Psoas muscle (tissue), 7 donors: ENCODE measurements at regions not wholly inside any gene's neighbourhood (a gene's known extent, or its start where the extent isn't known, plus 50 kb on each side); places are given as distances from the start of the nearest gene placed in this dataset.

ENCODE experiments used
- ATAC-seq, 4 donors: fragments of 200-7000 bp; cut with Tn5 transposase; one replicate each; pipeline ENCODE4 v1.9.1; 2020; ENCODE audit warnings: moderate library complexity in 3 of 4, mild to moderate bottlenecking in 2 of 4
- DNase-seq, 2 donors: peaks; one replicate each; pipeline ENCODE4 v3.0.0-alpha.2; 2020
- H3K27ac ChIP-seq: fragments of 200-600 bp; one replicate; pipeline ENCODE4 v1.8.0; 2022
- H3K27me3 ChIP-seq, 3 donors: fragments of 200-600 bp in 1 of 3; one replicate each; pipeline versions ENCODE4 v1.6.1 to v1.8.0; 2013 to 2022; ENCODE audit warnings: low read length in 2 of 3, mild to moderate bottlenecking in 2 of 3, moderate library complexity in 1 of 3; ENCODE audit not compliant: insufficient read depth in 3 of 3
- H3K36me3 ChIP-seq, 2 donors: fragments of 200-600 bp in 1 of 2; one replicate each; pipeline versions ENCODE4 v1.6.1 to v1.8.0; 2013 to 2022; ENCODE audit warnings: low read depth in 1 of 2, mild to moderate bottlenecking in 1 of 2, moderate library complexity in 1 of 2; ENCODE audit not compliant: insufficient read depth in 1 of 2
- H3K4me1 ChIP-seq: fragments of 200-600 bp; one replicate; pipeline ENCODE4 v1.8.0; 2022
- H3K4me3 ChIP-seq: fragments of 200-600 bp; one replicate; pipeline ENCODE4 v1.8.0; 2022; ENCODE audit warnings: mild to moderate bottlenecking
- H3K9me3 ChIP-seq: fragments of 200-600 bp; one replicate; pipeline ENCODE4 v1.8.0; 2022
- WGBS, 3 donors: extraction: QIAGEN DNeasy Blood & Tissue Kit; methylation state at CpG; one replicate each; pipeline versions ENCODE4 v1.1.6 to v1.1.7; 2013; 5-methylcytosine and 5-hydroxymethylcytosine counted together
- intact Hi-C, 2 donors: fragments of 100-400 bp; cut with DNase I; formaldehyde crosslinking; loops; one replicate each; pipeline versions ENCODE4 v1.11.0 to v1.14.2; 2022
- TF ChIP-seq, protein P1 (sequence below): fragments of 200-600 bp; IDR thresholded peaks from one replicate; pipeline ENCODE4 v1.8.0; 2022; ENCODE audit warnings: antibody characterized with exemption
- donor health status: healthy with polysubstance abuse.
- donor health status: DM: no; HTN: no; CAD: no; lungs with moderate emphysema.
- donor health status: Bipolar disorder and iron deficiency.
- donor health status: healthy.
- donor health status: DM: yes; HTN: yes; CAD: no.
- donor health status: DM: no; HTN: no; CAD: no.
- donor health status: DM: yes; HTN: yes; CAD: no.

DNA sequence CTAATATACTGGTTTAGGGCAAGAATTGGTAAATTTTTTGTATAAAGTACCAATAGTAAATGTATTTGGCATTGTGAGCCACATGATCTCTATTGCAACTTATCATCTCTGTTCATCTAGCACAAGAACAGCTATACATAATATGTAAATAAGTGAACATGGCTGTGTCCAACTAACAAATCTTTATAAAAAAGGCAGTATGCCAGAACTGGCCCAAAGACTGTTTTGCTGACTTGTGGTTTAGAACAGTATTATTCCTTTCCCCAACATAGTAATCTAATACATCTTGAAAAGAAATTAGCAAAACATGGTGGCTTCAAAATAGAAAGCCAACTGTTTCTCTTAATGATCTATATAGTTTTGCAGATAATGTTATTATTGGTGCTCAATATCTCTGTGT is 441.4 kb upstream of the CELF4 start:
- Histone ChIP-seq H3K4me3 (no peak overlapping the region), H3K27ac (no peak overlapping the region), H3K9me3 (no peaks in the 10 kb centered on the region), H3K36me3 (no peaks in the 10 kb centered on the region), H3K27me3 (no peaks in the 10 kb centered on the region), H3K4me1 (no peaks in the 10 kb centered on the region)
- intact Hi-C loops: no loop called here
- TF ChIP-seq, protein P1, sequence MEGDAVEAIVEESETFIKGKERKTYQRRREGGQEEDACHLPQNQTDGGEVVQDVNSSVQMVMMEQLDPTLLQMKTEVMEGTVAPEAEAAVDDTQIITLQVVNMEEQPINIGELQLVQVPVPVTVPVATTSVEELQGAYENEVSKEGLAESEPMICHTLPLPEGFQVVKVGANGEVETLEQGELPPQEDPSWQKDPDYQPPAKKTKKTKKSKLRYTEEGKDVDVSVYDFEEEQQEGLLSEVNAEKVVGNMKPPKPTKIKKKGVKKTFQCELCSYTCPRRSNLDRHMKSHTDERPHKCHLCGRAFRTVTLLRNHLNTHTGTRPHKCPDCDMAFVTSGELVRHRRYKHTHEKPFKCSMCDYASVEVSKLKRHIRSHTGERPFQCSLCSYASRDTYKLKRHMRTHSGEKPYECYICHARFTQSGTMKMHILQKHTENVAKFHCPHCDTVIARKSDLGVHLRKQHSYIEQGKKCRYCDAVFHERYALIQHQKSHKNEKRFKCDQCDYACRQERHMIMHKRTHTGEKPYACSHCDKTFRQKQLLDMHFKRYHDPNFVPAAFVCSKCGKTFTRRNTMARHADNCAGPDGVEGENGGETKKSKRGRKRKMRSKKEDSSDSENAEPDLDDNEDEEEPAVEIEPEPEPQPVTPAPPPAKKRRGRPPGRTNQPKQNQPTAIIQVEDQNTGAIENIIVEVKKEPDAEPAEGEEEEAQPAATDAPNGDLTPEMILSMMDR: no peak
- ATAC-seq: no peak
- DNase-seq: no peak

DNA sequence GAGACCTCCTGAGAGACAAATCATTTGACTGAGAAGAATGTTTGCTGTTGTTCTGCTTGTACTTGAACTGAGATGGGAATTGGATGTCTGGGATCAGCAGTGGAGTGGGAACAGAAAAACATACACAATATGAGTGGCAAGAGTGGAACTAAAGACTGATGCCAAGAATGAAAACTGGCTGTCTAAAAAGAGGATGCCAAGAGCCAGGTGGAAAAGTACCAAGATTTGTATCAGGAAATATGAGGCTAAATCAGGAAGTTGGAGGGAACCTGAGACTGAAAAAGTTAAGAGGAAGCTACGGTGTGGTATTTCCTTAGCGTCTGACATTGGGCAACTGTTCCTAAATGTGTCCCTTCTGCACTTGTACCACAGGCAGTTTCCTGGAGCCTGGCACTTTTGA is 440.9 kb upstream of the CELF4 start:
- no peaks in the 10 kb centered on the region for H3K36me3 ChIP-seq
- no peak overlapping the region for H3K4me3 ChIP-seq
- no peaks in the 10 kb centered on the region for H3K27me3 ChIP-seq
- WGBS, 3 donors: 10 to 19% (median 19%) methylated on average over 2 of the region's 2 CpGs
- H3K4me1 ChIP-seq: no peaks in the 10 kb centered on the region
- H3K9me3 ChIP-seq: no peaks in the 10 kb centered on the region
- DNase-seq: no peak
- no peak for ATAC-seq
- intact Hi-C loops: no loop called here
- H3K27ac ChIP-seq: no peak overlapping the region
- TF ChIP-seq, protein P1: no peak

DNA sequence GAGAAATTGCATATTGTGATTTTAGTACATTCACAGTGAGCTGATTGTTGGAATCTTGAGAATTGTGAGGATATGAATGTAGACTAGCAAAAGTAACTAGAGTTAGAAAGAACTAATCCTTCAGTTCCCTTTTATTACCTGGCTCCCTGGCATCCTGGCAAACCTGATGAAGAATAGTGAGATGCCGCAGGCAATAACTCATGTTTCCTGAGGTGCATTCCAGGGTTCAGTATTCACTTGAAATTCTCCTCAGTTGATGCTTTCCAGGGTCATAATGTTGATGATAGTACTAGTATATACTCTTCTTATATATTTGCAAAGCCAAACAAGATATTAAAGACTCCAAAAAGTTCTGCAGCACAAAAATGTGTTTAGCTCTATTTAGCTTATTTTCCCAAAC is 432.1 kb upstream of the CELF4 start:
- Histone ChIP-seq H3K27me3 (no peaks in the 10 kb centered on the region), H3K27ac (no peak overlapping the region), H3K9me3 (no peaks in the 10 kb centered on the region), H3K36me3 (no peaks in the 10 kb centered on the region), H3K4me1 (no peaks in the 10 kb centered on the region), H3K4me3 (no peak overlapping the region)
- TF ChIP-seq, protein P1: no peak
- 69 to 89% (median 79%) methylated on average over 1 of the region's 1 CpG for WGBS, 3 donors
- ATAC-seq: no peak
- intact Hi-C loops: no loop called here
- no peak for DNase-seq

DNA sequence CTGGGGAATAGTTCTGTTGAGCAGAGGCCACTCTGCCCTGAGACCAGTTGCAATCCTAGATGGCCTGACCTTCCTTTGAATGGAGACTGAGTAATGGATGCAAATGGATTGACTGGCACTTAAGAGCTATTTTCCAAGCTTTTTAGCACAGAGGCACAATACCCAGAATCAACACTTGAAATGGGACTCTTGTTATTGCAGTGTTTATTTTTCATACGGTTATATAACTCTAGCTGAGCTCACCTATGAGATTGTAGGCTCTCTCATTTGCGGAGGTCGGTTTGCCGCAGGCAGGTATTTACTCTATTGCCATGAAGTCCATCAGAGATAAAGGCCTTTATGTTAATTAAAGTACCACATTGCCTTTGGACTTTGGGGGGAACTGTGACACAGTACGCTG is 422.3 kb upstream of the CELF4 start:
- H3K27ac ChIP-seq: no peak overlapping the region
- TF ChIP-seq, protein P1: no peak
- no peaks in the 10 kb centered on the region for H3K36me3 ChIP-seq
- H3K4me1 ChIP-seq: no peaks in the 10 kb centered on the region
- no peak overlapping the region for H3K4me3 ChIP-seq
- intact Hi-C loops: no loop called here
- no peak for DNase-seq
- no peak for ATAC-seq
- no peaks in the 10 kb centered on the region for H3K27me3 ChIP-seq
- no peaks in the 10 kb centered on the region for H3K9me3 ChIP-seq
- 82 to 89% (median 84%) methylated on average over 5 of the region's 5 CpGs for WGBS, 3 donors

DNA sequence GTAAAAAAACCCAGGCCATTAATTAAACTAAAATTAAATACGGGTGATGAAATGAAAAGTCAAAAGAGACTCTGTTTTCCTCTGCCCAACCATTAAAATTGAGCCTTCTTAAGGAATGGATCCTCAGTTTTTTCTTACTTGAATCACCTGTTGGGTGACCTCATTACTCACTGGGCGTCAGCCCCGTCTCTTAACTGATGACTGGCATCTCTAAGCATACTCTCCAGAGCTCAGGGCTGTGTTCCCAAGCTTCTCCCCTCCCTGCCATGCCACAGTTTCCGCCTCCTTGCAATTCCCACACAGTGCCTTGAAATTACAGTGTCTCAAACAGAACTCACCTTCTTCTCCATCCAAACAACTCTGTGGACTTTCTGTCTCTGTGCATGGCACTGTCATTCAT is 421.1 kb upstream of the CELF4 start:
- Histone ChIP-seq H3K36me3 (no peaks in the 10 kb centered on the region), H3K4me1 (no peaks in the 10 kb centered on the region), H3K9me3 (no peaks in the 10 kb centered on the region), H3K27me3 (no peaks in the 10 kb centered on the region), H3K4me3 (no peak overlapping the region), H3K27ac (no peak overlapping the region)
- 71 to 79% (median 72%) methylated on average over 4 of the region's 4 CpGs for WGBS, 3 donors
- TF ChIP-seq, protein P1: no peak
- intact Hi-C loops: no loop called here
- ATAC-seq: no peak
- DNase-seq: no peak
